K562 (cell line): ENCODE measurements at regions not wholly inside any gene's neighbourhood (a gene's known extent, or its start where the extent isn't known, plus 50 kb on each side); places are given as distances from the start of the nearest gene placed in this dataset.
A peak's percentile ranks its signal among the peaks of the same experiment; 100 is the strongest.

Experiments used
- ATAC-seq: fragments of 200-7000 bp; cut with Tn5 transposase; 3 replicates; pipeline ENCODE4 v1.9.1; 2020; ENCODE audit warnings: moderate library complexity
- BruUV-seq: library from RNA; stranded (reverse); fragments of 400-500 nt; replicated peaks from 2 replicates; lab custom pipeline; 2021; lab: Mats Ljungman, UMichigan
- CTCF ChIA-PET: fragments of 300-600 bp; formaldehyde crosslinking; extraction: SDS; loops from one replicate; lab custom pipeline; 2021; ENCODE audit warnings: low intra/inter-chr PET ratio; lab: Yijun Ruan, JAX
- POLR2A ChIA-PET: fragments of 300-600, 350-650 bp; sonication (Branson Sonifier 250); formaldehyde crosslinking; extraction: SDS; loops from one replicate; lab custom pipeline; 2021; ENCODE audit warnings: antibody characterized with exemption, inconsistent platforms; lab: Yijun Ruan, JAX
- DNase-seq, 4 experiments: peaks; one replicate each; pipeline versions ENCODE4 v3.0.0 to v3.0.0-alpha.2; 2011 to 2018; ENCODE audit warnings: low spot score in 3 of 4, mixed read lengths in 3 of 4; ENCODE audit errors: extremely low read depth in 1 of 4
- FAIRE-seq: peaks from 2 replicates; lab custom pipeline; 2011; peaks lifted over from hg19 to GRCh38; lab: Jason Lieb, UNC
- H2AFZ ChIP-seq: 2 replicates; pipeline ENCODE4 v1.6.0; 2011; ENCODE audit warnings: low read depth, low read length, control low read depth, inconsistent platforms
- H3K27ac ChIP-seq: fragments of 200-600 bp; 3 replicates; pipeline ENCODE4 v1.8.0; 2011; ENCODE audit warnings: low read depth, mild to moderate bottlenecking, control low read depth, inconsistent platforms, low read length, moderate library complexity, mixed read lengths; ENCODE audit errors: extremely low read depth
- H3K27me3 ChIP-seq, 2 experiments: fragments of 300-600 bp in 1 of 2; 2 replicates in 1 of 2; 3 replicates in 1 of 2; pipeline versions ENCODE4 v1.6.0 to v1.8.0; 2011; ENCODE audit warnings: inconsistent platforms in 2 of 2, low read length in 2 of 2, mild to moderate bottlenecking in 1 of 2, mixed read lengths in 1 of 2, moderate library complexity in 1 of 2; ENCODE audit not compliant: control insufficient read depth in 2 of 2, insufficient read depth in 2 of 2
- H3K36me3 ChIP-seq: fragments of 300-600 bp; 3 replicates; pipeline ENCODE4 v1.8.0; 2011; ENCODE audit warnings: mild to moderate bottlenecking, low read length, inconsistent platforms; ENCODE audit not compliant: control insufficient read depth, insufficient read depth
- H3K4me1 ChIP-seq, 2 experiments: fragments of 200-600 bp in 1 of 2; replicated peaks in 1 of 2; 2 replicates in 1 of 2; 3 replicates in 1 of 2; pipeline versions ENCODE4 v1.5.1 to v1.8.0; 2011; ENCODE audit warnings: inconsistent platforms in 2 of 2, low read length in 2 of 2, mild to moderate bottlenecking in 1 of 2, mixed read lengths in 1 of 2, moderate library complexity in 1 of 2; ENCODE audit not compliant: control insufficient read depth in 2 of 2, insufficient read depth in 2 of 2
- H3K4me2 ChIP-seq: 2 replicates; pipeline ENCODE4 v1.6.1; 2011; ENCODE audit warnings: low read length, control low read depth, inconsistent platforms, mixed read lengths; ENCODE audit not compliant: insufficient read depth
- H3K4me3 ChIP-seq: fragments of 200-600 bp; sonication (generic), shearing (Covaris generic); 2 replicates; pipeline ENCODE4 v1.5.1; 2016; ENCODE audit warnings: control low read depth, inconsistent platforms
- H3K79me2 ChIP-seq: fragments of 200-600 bp; 3 replicates; pipeline ENCODE4 v1.8.0; 2011; ENCODE audit warnings: low read length, inconsistent platforms; ENCODE audit not compliant: control insufficient read depth, insufficient read depth
- H3K9ac ChIP-seq, 2 experiments: 2 replicates each; pipeline versions ENCODE4 v1.6.0 to v1.6.1; 2011; ENCODE audit warnings: low read depth in 2 of 2, low read length in 2 of 2, control low read depth in 1 of 2, inconsistent platforms in 1 of 2, mild to moderate bottlenecking in 1 of 2, mixed read lengths in 1 of 2; ENCODE audit not compliant: insufficient read depth in 1 of 2
- H3K9me1 ChIP-seq: one replicate; pipeline ENCODE4 v1.6.0; 2011; ENCODE audit warnings: inconsistent platforms, mild to moderate bottlenecking, low read length, moderate library complexity; ENCODE audit not compliant: control insufficient read depth, insufficient read depth
- H3K9me3 ChIP-seq: replicated peaks from 2 replicates; pipeline ENCODE4 v1.5.1; 2011; ENCODE audit warnings: low read depth, low read length, inconsistent platforms; ENCODE audit not compliant: control insufficient read depth, insufficient read depth
- H4K20me1 ChIP-seq: replicated peaks from 2 replicates; pipeline ENCODE4 v1.6.1; 2011; ENCODE audit warnings: low read length, inconsistent platforms, mixed read lengths; ENCODE audit not compliant: control insufficient read depth, insufficient read depth
- CBFA2T3 ChIP-seq: fragments of 450-650 bp; IDR thresholded peaks from 2 replicates; pipeline ENCODE4 v1.6.1; 2017
- CEBPG ChIP-seq, 3 experiments: fragments of 200-800 bp in 1 of 3; sonication (Bioruptor generic) in 1 of 3; sonication (generic) in 1 of 3; formaldehyde crosslinking in 1 of 3; IDR thresholded peaks in 2 of 3; conservative IDR thresholded peaks in 1 of 3; 2 replicates each; pipeline versions ENCODE4 v1.6.1 to v1.8.0; 2016 to 2022; ENCODE audit warnings: missing compliant biosample characterization in 2 of 3, missing genetic modification characterization in 2 of 3, mild to moderate bottlenecking in 1 of 3, missing genetic modification reagents in 1 of 3
- ETV6 ChIP-seq, 3 experiments: fragments of 150-350 bp in 1 of 3; sonication (generic) in 1 of 3; formaldehyde crosslinking in 1 of 3; IDR thresholded peaks; 2 replicates each; pipeline versions ENCODE4 v1.6.1 to v1.8.0; 2014 to 2022; ENCODE audit warnings: borderline replicate concordance in 2 of 3, low read depth in 2 of 3, antibody characterized with exemption in 1 of 3, low read length in 1 of 3, mild to moderate bottlenecking in 1 of 3, missing genetic modification reagents in 1 of 3
- ZKSCAN8 ChIP-seq: fragments of 200-800 bp; sonication (Bioruptor generic); IDR thresholded peaks from 2 replicates; pipeline ENCODE4 v1.6.1; 2016; ENCODE audit warnings: missing genetic modification characterization, missing compliant biosample characterization
- ZNF766 ChIP-seq: fragments of 200-800 bp; sonication (Bioruptor generic); conservative IDR thresholded peaks from 2 replicates; pipeline ENCODE4 v1.6.1; 2016; ENCODE audit warnings: missing genetic modification characterization, missing compliant biosample characterization
- WGBS: fragments of 100-300 bp; shearing (Covaris generic); methylation state at CpG from one replicate; pipeline ENCODE4 v1.1.6; 2016; ENCODE audit warnings: low coverage, mixed read lengths; ENCODE audit not compliant: insufficient coverage; ENCODE audit errors: missing lambda C conversion rate; 5-methylcytosine and 5-hydroxymethylcytosine counted together
- in situ Hi-C: fragments of 300-500 bp; cut with MboI; formaldehyde crosslinking; loops from 4 replicates; pipeline ENCODE4 v1.15.0; 2018; ENCODE audit warnings: inconsistent platforms, mixed read lengths
- intact Hi-C: fragments of 100-400 bp; cut with micrococcal nuclease; formaldehyde crosslinking; loops from 2 replicates; pipeline ENCODE4 v1.14.2; 2022

DNA sequence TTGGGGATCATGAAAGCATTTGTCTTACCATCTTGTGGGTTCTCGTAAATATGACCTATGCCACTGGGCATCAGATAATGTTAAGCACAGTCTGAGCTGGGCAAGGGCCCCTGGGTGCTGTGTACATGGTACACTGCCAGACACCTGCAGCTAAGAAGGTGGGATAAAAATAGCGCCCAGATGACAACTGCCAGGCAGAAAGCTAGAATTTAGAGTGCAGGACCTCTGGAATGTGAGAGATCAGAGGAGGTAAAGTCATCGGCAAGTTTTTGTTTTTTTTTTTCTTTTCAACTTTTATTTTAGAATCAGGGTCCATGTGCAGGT, 53.8 kb upstream of the CYRIA start:
- H3K79me2 ChIP-seq: no peaks in the 10 kb centered on the region
- ATAC-seq (no peak), DNase-seq (no peak), FAIRE-seq (no peak)
- no peaks in the 10 kb centered on the region for H4K20me1 ChIP-seq
- intact Hi-C loops (no loop called here), in situ Hi-C loops (no loop called here)
- H3K4me3 ChIP-seq: no peak overlapping the region
- BruUV-seq: no TSS peak
- ChIA-PET CTCF (no interaction called here), POLR2A (no interaction called here)
- no peaks in the 10 kb centered on the region for H3K9me1 ChIP-seq
- H3K9me3 ChIP-seq: no peaks in the 10 kb centered on the region; the same call in 1 of the 2 replicates
- no peak overlapping the region for H3K4me2 ChIP-seq
- no peaks in the 10 kb centered on the region for H3K36me3 ChIP-seq
- no peak overlapping the region for H3K27ac ChIP-seq
- WGBS: 11% methylated on average over 3 of the region's 3 CpGs
- H3K9ac ChIP-seq: no peak overlapping the region
- H3K4me1 ChIP-seq: peaks cover 0 to 15% of the 10 kb centered on the region in 2 experiments; a peak in 3 of 5 replicates
- TF ChIP-seq CBFA2T3: no peak
- no peak for TF ChIP-seq ZKSCAN8
- H3K27me3 ChIP-seq: peaks cover 13 to 20% of the 10 kb centered on the region in 2 experiments
- H2AFZ ChIP-seq: no peak overlapping the region

DNA sequence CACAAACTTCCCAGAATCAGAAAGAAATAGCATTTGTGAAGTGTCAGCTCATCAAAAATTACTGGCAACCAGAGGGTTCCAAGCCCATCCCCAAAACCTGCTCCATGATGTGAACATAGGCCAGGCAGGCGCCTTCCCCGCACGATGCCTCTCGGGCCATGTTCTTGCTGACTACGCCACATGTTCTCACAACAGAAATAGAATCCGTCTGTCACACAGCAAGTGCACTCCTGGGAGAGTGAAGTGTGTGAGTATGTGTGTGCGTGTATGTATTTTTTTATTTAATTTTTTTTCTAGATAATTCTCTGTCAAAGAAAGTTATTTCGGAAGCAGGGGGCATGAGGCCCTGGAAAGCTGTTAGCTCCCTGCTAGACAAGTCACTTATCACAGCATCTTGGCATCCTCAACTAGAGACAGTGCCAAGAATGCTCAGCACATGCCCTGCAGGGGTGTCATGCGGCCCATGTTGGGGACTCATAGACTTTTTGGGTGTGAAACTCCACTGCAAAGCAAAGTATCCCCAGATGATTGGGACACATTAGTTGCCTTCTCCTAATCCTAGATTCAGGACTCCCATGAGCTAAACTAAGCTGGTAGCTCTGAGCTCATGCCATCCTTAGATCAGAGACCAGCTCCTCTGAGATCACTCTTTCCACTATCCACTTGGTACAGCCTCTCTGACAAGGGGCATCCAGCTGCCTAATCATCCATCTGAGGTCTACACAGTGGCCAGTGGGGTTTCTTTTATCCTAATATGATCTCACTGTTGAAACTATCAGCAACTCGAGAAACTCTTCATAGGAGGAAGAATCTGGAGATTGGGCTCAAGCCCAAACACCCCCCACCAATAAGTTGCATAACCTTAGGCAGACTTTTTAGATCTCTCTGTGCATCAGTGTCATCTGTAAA, 53.2 kb upstream of the CYRIA start:
- no peaks in the 10 kb centered on the region for H3K36me3 ChIP-seq
- H2AFZ ChIP-seq: no peak overlapping the region
- H3K9me3 ChIP-seq: no peaks in the 10 kb centered on the region
- ATAC-seq (no peak), FAIRE-seq (no peak), DNase-seq (no peak)
- BruUV-seq: no TSS peak
- no peak overlapping the region for H3K4me2 ChIP-seq
- no peaks in the 10 kb centered on the region for H3K79me2 ChIP-seq
- intact Hi-C loops (no loop called here), in situ Hi-C loops (no loop called here)
- no peak overlapping the region for H3K9ac ChIP-seq
- ChIA-PET POLR2A (no interaction called here), CTCF (no interaction called here)
- TF ChIP-seq ZNF766 (CRISPR knock-in tag): 0 out of 2 replicates have a peak, but pooled peaks have one; percentile 48
- no peak for TF ChIP-seq CEBPG (CRISPR knock-in tag; IDR thresholded peaks at IDR 0.05)
- TF ChIP-seq CEBPG (tag; conservative IDR thresholded peaks at IDR 0.05 in 1 of 2, IDR thresholded peaks at IDR 0.05 in 1 of 2): peak in 1 of 2 experiments; percentile 33; a peak in 1 of 4 replicates
- no peak for TF ChIP-seq ETV6 (IDR thresholded peaks at IDR 0.05; ENCODE audit: borderline replicate concordance in 1 of 2, low read depth in 2 of 2, low read length in 1 of 2)
- TF ChIP-seq ETV6 (CRISPR knock-in tag; IDR thresholded peaks at IDR 0.05; ENCODE audit: borderline replicate concordance): no peak
- H3K27ac ChIP-seq: no peak overlapping the region
- H3K4me1 ChIP-seq: peaks cover 0 to 15% of the 10 kb centered on the region in 2 experiments; a peak in 3 of 5 replicates
- 44% methylated on average over 10 of the region's 10 CpGs for WGBS
- H3K27me3 ChIP-seq: peaks cover 13 to 20% of the 10 kb centered on the region in 2 experiments; a peak in 4 of 5 replicates
- no peaks in the 10 kb centered on the region for H3K9me1 ChIP-seq
- no peak overlapping the region for H3K4me3 ChIP-seq
- no peaks in the 10 kb centered on the region for H4K20me1 ChIP-seq
